Osteocyte (in vitro differentiated cells): ENCODE measurements at regions not wholly inside any gene's neighbourhood (a gene's known extent, or its start where the extent isn't known, plus 50 kb on each side); places are given as distances from the start of the nearest gene placed in this dataset.

Experiments used
- DNase-seq: peaks from one replicate; pipeline ENCODE4 v3.0.0; 2021; ENCODE audit warnings: mixed read lengths; ENCODE audit not compliant: unreplicated experiment; ENCODE audit errors: extremely low spot score
- H3K27ac Mint-ChIP-seq: one replicate; pipeline ENCODE4 v1.8.0; 2021; ENCODE audit warnings: mild to moderate bottlenecking, mixed read lengths; ENCODE audit not compliant: unreplicated experiment
- H3K27me3 Mint-ChIP-seq: one replicate; pipeline ENCODE4 v1.8.0; 2021; ENCODE audit warnings: mixed read lengths; ENCODE audit not compliant: unreplicated experiment
- H3K36me3 Mint-ChIP-seq: one replicate; pipeline ENCODE4 v1.8.0; 2021; ENCODE audit warnings: mixed read lengths; ENCODE audit not compliant: unreplicated experiment
- H3K4me1 Mint-ChIP-seq: one replicate; pipeline ENCODE4 v1.8.0; 2021; ENCODE audit warnings: mixed read lengths; ENCODE audit not compliant: unreplicated experiment
- H3K4me3 Mint-ChIP-seq: one replicate; pipeline ENCODE4 v1.8.0; 2021; ENCODE audit warnings: mild to moderate bottlenecking, moderate library complexity, mixed read lengths; ENCODE audit not compliant: unreplicated experiment
- H3K9me3 Mint-ChIP-seq: one replicate; pipeline ENCODE4 v1.8.0; 2021; ENCODE audit warnings: mixed read lengths; ENCODE audit not compliant: unreplicated experiment
- CTCF ChIP-seq: fragments of 200-600 bp; sonication (generic); IDR thresholded peaks from 2 replicates; pipeline ENCODE4 v1.5.0; 2021; ENCODE audit warnings: antibody characterized with exemption, mild to moderate bottlenecking, moderate library complexity

DNA sequence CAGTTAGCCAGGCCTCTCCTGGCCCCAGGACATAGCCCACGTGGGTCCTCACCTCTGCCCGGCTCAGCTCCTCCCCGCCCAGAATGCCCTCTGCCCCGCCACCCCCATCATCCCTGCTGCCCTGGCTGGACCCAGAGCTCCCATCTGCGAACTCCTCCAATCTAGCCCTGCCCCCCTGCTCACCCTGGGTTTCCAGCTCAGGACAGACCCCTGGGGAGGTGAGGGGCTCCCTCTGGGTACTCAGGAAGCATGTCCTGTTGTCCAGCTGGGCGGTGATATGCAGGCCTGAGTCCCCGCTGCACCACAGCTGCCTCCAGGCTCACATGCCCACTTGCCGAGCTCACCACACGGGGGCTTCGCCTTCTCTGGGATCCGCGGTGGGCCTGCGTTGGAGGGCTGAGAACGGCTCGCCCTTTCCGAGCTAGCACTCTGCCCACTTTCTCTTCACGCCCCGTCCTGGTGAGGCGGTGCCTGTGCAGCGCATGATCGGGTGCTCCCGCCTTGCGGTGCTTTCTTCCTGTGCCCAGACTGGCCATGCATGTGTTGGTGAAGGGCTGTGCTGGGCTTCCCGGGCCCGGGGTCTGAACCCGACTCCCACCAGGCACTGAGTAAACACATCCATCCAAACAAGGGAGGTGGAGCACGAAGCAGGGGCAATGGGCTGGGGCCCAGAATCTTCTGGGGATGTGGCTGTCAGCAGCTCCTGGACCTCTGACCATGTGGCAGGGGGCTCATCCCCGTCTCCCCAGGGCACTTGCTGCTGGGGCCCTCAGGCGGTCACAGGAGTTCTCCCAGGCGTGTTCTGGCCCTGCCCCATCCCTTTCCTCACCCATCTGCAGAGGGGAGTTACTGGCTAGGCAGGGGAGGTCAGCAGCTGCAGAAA, 74.3 kb downstream of the RGS12 start:
- Mint-ChIP-seq H3K36me3 (peaks cover 2% of the 10 kb centered on the region), H3K4me1 (peaks cover 34% of the 10 kb centered on the region), H3K9me3 (no peaks in the 10 kb centered on the region), H3K27me3 (no peaks in the 10 kb centered on the region), H3K4me3 (no peak overlapping the region), H3K27ac (no peak overlapping the region)
- no peak for DNase-seq
- TF ChIP-seq CTCF: no peak

GRCh38 chr4:3367866-3368265, 73.9 kb upstream of the HGFAC start:
- Mint-ChIP-seq H3K4me3 (no peak overlapping the region), H3K9me3 (no peaks in the 10 kb centered on the region), H3K27me3 (no peaks in the 10 kb centered on the region), H3K4me1 (peaks cover 34% of the 10 kb centered on the region), H3K36me3 (peaks cover 2% of the 10 kb centered on the region), H3K27ac (no peak overlapping the region)
- DNase-seq: no peak
- TF ChIP-seq CTCF: no peak

DNA sequence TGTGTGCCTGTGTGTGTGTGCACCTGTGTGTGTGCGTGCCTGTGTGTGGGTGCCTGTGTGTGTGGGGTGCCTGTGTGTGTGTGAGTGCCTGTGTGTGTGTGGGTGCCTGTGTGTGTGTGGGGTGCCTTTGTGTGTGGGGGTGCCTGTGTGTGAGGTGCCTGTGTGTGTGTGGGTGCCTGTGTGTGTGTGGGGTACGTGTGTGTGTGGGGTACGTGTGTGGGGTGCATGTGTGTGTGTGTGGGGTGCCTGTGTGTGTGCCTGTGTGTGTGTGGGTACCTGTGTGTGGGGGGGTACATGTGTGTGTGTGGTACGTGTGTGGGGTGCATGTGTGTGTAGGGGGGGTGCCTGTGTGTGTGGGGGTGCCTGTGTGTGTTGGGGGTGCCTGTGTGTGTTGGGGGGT, 73.4 kb upstream of the HGFAC start:
- no peak overlapping the region for H3K4me3 Mint-ChIP-seq
- no peak for DNase-seq
- peaks cover 34% of the 10 kb centered on the region for H3K4me1 Mint-ChIP-seq
- H3K36me3 Mint-ChIP-seq: peaks cover under 1% of the 10 kb centered on the region
- H3K27me3 Mint-ChIP-seq: no peaks in the 10 kb centered on the region
- TF ChIP-seq CTCF: no peak
- no peaks in the 10 kb centered on the region for H3K9me3 Mint-ChIP-seq
- H3K27ac Mint-ChIP-seq: no peak overlapping the region

DNA sequence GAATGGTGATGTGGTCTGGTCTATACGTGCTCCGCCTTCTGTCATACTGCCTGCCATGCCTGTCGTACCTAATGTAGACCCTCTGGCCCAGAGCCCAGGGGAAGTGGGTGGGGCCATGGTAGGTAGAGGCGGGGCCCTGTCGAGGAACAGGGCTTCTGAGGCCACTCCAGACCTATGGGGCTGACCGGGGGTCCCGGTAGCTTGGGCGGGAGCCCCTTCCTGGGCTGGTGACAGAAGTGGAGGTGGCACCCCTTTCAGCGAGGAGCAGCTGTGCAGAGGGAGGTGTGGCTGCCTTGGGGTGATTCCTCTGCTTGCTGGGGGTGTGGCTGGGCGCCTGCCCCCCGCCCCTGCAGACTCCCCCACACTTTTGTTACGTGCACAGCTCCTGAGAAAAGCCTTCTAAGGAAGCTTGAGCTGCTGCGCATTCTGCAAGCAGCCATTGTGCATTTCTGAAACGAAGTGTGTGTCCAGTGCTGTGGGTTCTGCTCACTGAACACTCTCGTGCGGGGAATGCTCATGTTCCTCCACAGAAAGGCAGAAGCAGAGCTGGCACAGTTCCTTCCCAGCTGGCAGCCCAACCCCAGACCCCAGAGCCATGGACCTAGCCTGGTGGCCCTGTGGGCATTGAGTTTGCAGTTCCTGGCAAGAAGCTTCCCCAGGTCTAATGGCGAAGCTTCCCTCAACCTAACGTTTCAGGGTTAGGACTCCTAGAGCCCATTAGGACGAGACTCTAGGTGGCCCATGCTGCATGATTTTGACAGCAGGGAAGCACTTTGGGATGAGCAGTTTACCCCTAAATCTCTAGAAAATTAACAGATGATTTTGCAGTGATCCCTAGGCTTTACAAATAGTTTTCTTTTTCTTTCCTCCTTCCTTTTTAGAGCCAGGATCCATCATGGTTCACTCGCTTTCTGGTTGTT, 72.7 kb upstream of the HGFAC start:
- no peak for DNase-seq
- no peaks in the 10 kb centered on the region for H3K36me3 Mint-ChIP-seq
- peak overlapping the region; percentile 61 for H3K4me3 Mint-ChIP-seq
- H3K27ac Mint-ChIP-seq: peak overlapping the region; percentile 78
- no peaks in the 10 kb centered on the region for H3K9me3 Mint-ChIP-seq
- H3K4me1 Mint-ChIP-seq: peaks cover 34% of the 10 kb centered on the region
- no peak for TF ChIP-seq CTCF
- no peaks in the 10 kb centered on the region for H3K27me3 Mint-ChIP-seq
